GM18511 (cell line): ENCODE measurements at regions not wholly inside any gene's neighbourhood (a gene's known extent, or its start where the extent isn't known, plus 50 kb on each side); places are given as distances from the start of the nearest gene placed in this dataset.
A peak's percentile ranks its signal among the peaks of the same experiment; 100 is the strongest.
"Not testable (repeated sequence)": the region's sequence is repeated elsewhere in the genome, so short reads cannot be mapped to it uniquely, and the experiment has no call there.

ENCODE experiments used
- ATAC-seq: cut with Tn5 transposase; IDR thresholded peaks from one replicate; pipeline ENCODE4 v1.9.1; 2021; ENCODE audit warnings: mild to moderate bottlenecking, moderate library complexity; ENCODE audit not compliant: unreplicated experiment

- ATAC-seq = no peak
These were observed 162.3 kb upstream of the ARHGEF26 start for GRCh38 chr3:153958635-153959595.

- ATAC-seq = no peak
These were observed 160.6 kb upstream of the ARHGEF26 start for GRCh38 chr3:153960458-153961074.

GRCh38 chr3:153961494-153961893, 159.7 kb upstream of the ARHGEF26 start:
- ATAC-seq = no peak

- peak; percentile 54 for ATAC-seq
These were observed 158.2 kb upstream of the ARHGEF26 start for GRCh38 chr3:153963012-153963411.

GRCh38 chr3:153967260-153967659, 153.9 kb upstream of the ARHGEF26 start:
- ATAC-seq = no peak

GRCh38 chr3:153970047-153970446, 151.1 kb upstream of the ARHGEF26 start:
- ATAC-seq = peak; percentile 59

GRCh38 chr3:153970741-153971347, 150.3 kb upstream of the ARHGEF26 start:
- no peak for ATAC-seq

GRCh38 chr3:153972862-153973261, 148.3 kb upstream of the ARHGEF26 start:
- no peak for ATAC-seq

- ATAC-seq = peak; percentile 52
These were observed 147.4 kb upstream of the ARHGEF26 start for GRCh38 chr3:153973722-153974265.

- peak; percentile 20 for ATAC-seq
These were observed 146.6 kb upstream of the ARHGEF26 start for GRCh38 chr3:153974614-153975013.

GRCh38 chr3:153976891-153977554, 144.2 kb upstream of the ARHGEF26 start:
- no peak for ATAC-seq

- no peak for ATAC-seq
These were observed 143.2 kb upstream of the ARHGEF26 start for GRCh38 chr3:153978006-153978405.

GRCh38 chr3:153979418-153980251, 141.6 kb upstream of the ARHGEF26 start:
- ATAC-seq = no peak

- no peak for ATAC-seq
These were observed 141.0 kb upstream of the ARHGEF26 start for GRCh38 chr3:153980252-153980590.

- not testable (repeated sequence) for ATAC-seq
These were observed 123.8 kb upstream of the ARHGEF26 start for GRCh38 chr3:153997364-153997763.

GRCh38 chr3:154003649-154004048, 117.5 kb upstream of the ARHGEF26 start:
- ATAC-seq = no peak

GRCh38 chr3:154011036-154011435, 110.2 kb upstream of the ARHGEF26 start:
- ATAC-seq = no peak

- ATAC-seq = no peak
These were observed 107.5 kb upstream of the ARHGEF26 start for GRCh38 chr3:154013736-154014135.

GRCh38 chr3:154015307-154015706, 105.9 kb upstream of the ARHGEF26 start:
- ATAC-seq = no peak

GRCh38 chr3:154018100-154018696, 103.0 kb upstream of the ARHGEF26 start:
- peak; percentile 74 for ATAC-seq
